SK-N-SH (cell line): ENCODE measurements at regions not wholly inside any gene's neighbourhood (a gene's known extent, or its start where the extent isn't known, plus 50 kb on each side); places are given as distances from the start of the nearest gene placed in this dataset.

Experiments
- CTCF ChIA-PET: fragments of 300-600, 350-600 bp; formaldehyde crosslinking; extraction: SDS; loops from one replicate; lab custom pipeline; 2021; lab: Yijun Ruan, JAX
- POLR2A ChIA-PET: fragments of 350-600 bp; sonication (Branson Sonifier 250); formaldehyde crosslinking; extraction: SDS; loops from one replicate; lab custom pipeline; 2020; ENCODE audit warnings: antibody characterized with exemption, inconsistent platforms; lab: Yijun Ruan, JAX
- DNase-seq: peaks from one replicate; pipeline ENCODE4 v3.0.0; 2012
- H2AFZ ChIP-seq: fragments of 200-600 bp; sonication (generic); 2 replicates; pipeline ENCODE4 v1.8.1; 2016; ENCODE audit warnings: antibody characterized with exemption, mild to moderate bottlenecking, low read depth
- H3F3A ChIP-seq: fragments of 200-600 bp; sonication (generic); replicated peaks from 2 replicates; pipeline ENCODE3; 2016; ENCODE audit warnings: antibody characterized with exemption, mild to moderate bottlenecking; ENCODE audit not compliant: insufficient read depth
- H3K27ac ChIP-seq, 2 experiments: fragments of 200-500 bp in 1 of 2; fragments of 200-600 bp in 1 of 2; sonication (Bioruptor generic) in 1 of 2; sonication (generic), shearing (Covaris generic) in 1 of 2; 2 replicates each; pipeline versions ENCODE4 v1.5.1 to v1.6.1; 2014 to 2016; ENCODE audit warnings: low read depth in 2 of 2, inconsistent platforms in 1 of 2, low read length in 1 of 2, mild to moderate bottlenecking in 1 of 2, mixed read lengths in 1 of 2
- H3K27me3 ChIP-seq: fragments of 200-600 bp; sonication (generic), shearing (Covaris generic); 2 replicates; pipeline ENCODE4 v1.6.1; 2016; ENCODE audit warnings: mixed run types; ENCODE audit not compliant: insufficient read depth
- H3K36me3 ChIP-seq, 2 experiments: fragments of 200-500 bp in 1 of 2; fragments of 200-600 bp in 1 of 2; sonication (Bioruptor generic) in 1 of 2; sonication (generic) in 1 of 2; replicated peaks in 1 of 2; 2 replicates each; pipeline versions ENCODE3 to v1.5.1; 2014 to 2016; ENCODE audit warnings: low read length in 1 of 2, mild to moderate bottlenecking in 1 of 2; ENCODE audit not compliant: insufficient read depth in 2 of 2, control insufficient read depth in 1 of 2
- H3K4me1 ChIP-seq, 2 experiments: fragments of 200-500 bp in 1 of 2; fragments of 200-600 bp in 1 of 2; sonication (Bioruptor generic) in 1 of 2; sonication (generic), shearing (Covaris generic) in 1 of 2; 2 replicates each; pipeline versions ENCODE4 v1.5.1 to v1.6.1; 2014 to 2016; ENCODE audit warnings: low read depth in 1 of 2, low read length in 1 of 2, mixed run types in 1 of 2; ENCODE audit not compliant: insufficient read depth in 2 of 2, control insufficient read depth in 1 of 2
- H3K4me2 ChIP-seq: fragments of 200-600 bp; sonication (generic), shearing (Covaris generic); 2 replicates; pipeline ENCODE4 v1.6.1; 2017; ENCODE audit warnings: mixed run types
- H3K4me3 ChIP-seq, 2 experiments: fragments of 200-500 bp in 1 of 2; fragments of 200-600 bp in 1 of 2; sonication (Bioruptor generic) in 1 of 2; sonication (generic), shearing (Covaris generic) in 1 of 2; 2 replicates each; pipeline versions ENCODE4 v1.5.1 to v1.8.1; 2014 to 2016; ENCODE audit warnings: low read depth in 2 of 2, inconsistent platforms in 1 of 2, low read length in 1 of 2, mild to moderate bottlenecking in 1 of 2, mixed read lengths in 1 of 2, moderate library complexity in 1 of 2
- H3K79me2 ChIP-seq: fragments of 200-600 bp; sonication (generic); 2 replicates; pipeline ENCODE4 v1.8.1; 2017; ENCODE audit warnings: mild to moderate bottlenecking; ENCODE audit not compliant: insufficient read depth
- H3K9ac ChIP-seq: fragments of 200-600 bp; sonication (generic); 2 replicates; pipeline ENCODE4 v1.6.1; 2017; ENCODE audit warnings: mixed run types
- H3K9me2 ChIP-seq: fragments of 200-600 bp; sonication (generic); 2 replicates; pipeline ENCODE4 v1.6.1; 2017; ENCODE audit warnings: mixed run types
- H3K9me3 ChIP-seq: fragments of 200-600 bp; sonication (generic); 2 replicates; pipeline ENCODE4 v1.6.1; 2017; ENCODE audit warnings: mixed run types, mild to moderate bottlenecking, moderate library complexity
- H4K20me1 ChIP-seq: fragments of 200-600 bp; sonication (generic); 2 replicates; pipeline ENCODE4 v1.6.1; 2017; ENCODE audit warnings: mild to moderate bottlenecking, mixed run types; ENCODE audit not compliant: insufficient read depth
- ELF1 ChIP-seq: IDR thresholded peaks from 2 replicates; pipeline ENCODE4 v1.4.0; 2012
- EP300 ChIP-seq, 2 experiments: IDR thresholded peaks; 2 replicates each; pipeline versions ENCODE4 v1.4.0 to v1.6.1; 2012; ENCODE audit warnings: borderline replicate concordance in 1 of 2, low read depth in 1 of 2, low read length in 1 of 2
- FOXJ3 ChIP-seq: sonication (generic); formaldehyde crosslinking; IDR thresholded peaks from 2 replicates; pipeline ENCODE4 v1.5.1; 2020; ENCODE audit warnings: mild to moderate bottlenecking, missing genetic modification reagents
- GABPA ChIP-seq: IDR thresholded peaks from 2 replicates; pipeline ENCODE4 v1.4.0; 2012; ENCODE audit warnings: low read depth, mild to moderate bottlenecking
- GATA2 ChIP-seq: sonication (generic); formaldehyde crosslinking; IDR thresholded peaks from 2 replicates; pipeline ENCODE4 v1.5.0; 2020; ENCODE audit warnings: mild to moderate bottlenecking, missing genetic modification reagents
- JUND ChIP-seq: IDR thresholded peaks from 2 replicates; pipeline ENCODE4 v1.4.0; 2012
- MXI1 ChIP-seq: IDR thresholded peaks from 2 replicates; pipeline ENCODE4 v1.6.1; 2012; ENCODE audit warnings: mild to moderate bottlenecking, low read depth, low read length, improper control_type of control experiment
- NRF1 ChIP-seq: IDR thresholded peaks from 2 replicates; pipeline ENCODE4 v1.6.1; 2012; ENCODE audit warnings: low read depth, mild to moderate bottlenecking, low read length
- POLR2AphosphoS5 ChIP-seq: IDR thresholded peaks from 2 replicates; pipeline ENCODE4 v1.6.1; 2012; ENCODE audit warnings: low read depth, low read length
- RAD21 ChIP-seq: IDR thresholded peaks from 2 replicates; pipeline ENCODE4 v1.6.1; 2012; ENCODE audit warnings: mild to moderate bottlenecking, low read length
- RFX5 ChIP-seq: IDR thresholded peaks from 2 replicates; pipeline ENCODE4 v1.6.1; 2012; ENCODE audit warnings: mild to moderate bottlenecking, improper control_type of control experiment, low read length
- RXRA ChIP-seq: IDR thresholded peaks from 2 replicates; pipeline ENCODE4 v1.4.0; 2012; ENCODE audit warnings: low read depth, mild to moderate bottlenecking, borderline replicate concordance
- whole genome bisulfite sequencing: methylation state at CpG from one replicate; pipeline ENCODE4 v1.1.6; 2017; ENCODE audit warnings: low lambda C conversion rate; 5-methylcytosine and 5-hydroxymethylcytosine counted together
- TF ChIP-seq, protein P1 (sequence below): IDR thresholded peaks from 2 replicates; pipeline ENCODE4 v1.4.0; 2012; ENCODE audit warnings: low read depth, borderline replicate concordance
- TF ChIP-seq, protein P2 (sequence below): fragments of 200-600 bp; sonication (generic); IDR thresholded peaks from 2 replicates; pipeline ENCODE4 v1.6.1; 2017; ENCODE audit warnings: antibody characterized with exemption, mild to moderate bottlenecking, moderate library complexity
- TF ChIP-seq, protein P3 (sequence below): fragments of 150-350 bp; IDR thresholded peaks from 2 replicates; pipeline ENCODE4 v1.6.1; 2016; ENCODE audit warnings: mild to moderate bottlenecking, low read depth, low read length

DNA sequence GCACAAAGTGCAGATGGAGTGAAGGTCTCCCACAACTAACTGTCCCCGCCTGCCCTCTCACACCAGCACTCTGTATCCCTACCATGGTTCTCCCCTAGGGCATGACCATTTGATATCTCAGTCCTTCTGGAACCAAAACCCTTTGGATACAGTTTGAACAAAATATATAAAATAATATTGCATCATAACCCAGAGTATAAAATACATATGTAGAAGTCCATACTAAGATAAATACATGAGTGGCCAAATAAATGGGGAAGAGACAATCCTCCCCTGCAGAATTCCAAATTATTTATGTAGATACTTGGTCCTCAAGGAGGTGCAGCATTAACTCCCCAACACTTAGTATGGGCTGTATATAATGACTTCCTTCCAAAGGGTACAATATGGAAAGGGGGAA lies 207.4 kb downstream of the RRAGC start:
- TF ChIP-seq MXI1: no peak
- no peak for TF ChIP-seq FOXJ3 (CRISPR knock-in tag)
- TF ChIP-seq, protein P1, sequence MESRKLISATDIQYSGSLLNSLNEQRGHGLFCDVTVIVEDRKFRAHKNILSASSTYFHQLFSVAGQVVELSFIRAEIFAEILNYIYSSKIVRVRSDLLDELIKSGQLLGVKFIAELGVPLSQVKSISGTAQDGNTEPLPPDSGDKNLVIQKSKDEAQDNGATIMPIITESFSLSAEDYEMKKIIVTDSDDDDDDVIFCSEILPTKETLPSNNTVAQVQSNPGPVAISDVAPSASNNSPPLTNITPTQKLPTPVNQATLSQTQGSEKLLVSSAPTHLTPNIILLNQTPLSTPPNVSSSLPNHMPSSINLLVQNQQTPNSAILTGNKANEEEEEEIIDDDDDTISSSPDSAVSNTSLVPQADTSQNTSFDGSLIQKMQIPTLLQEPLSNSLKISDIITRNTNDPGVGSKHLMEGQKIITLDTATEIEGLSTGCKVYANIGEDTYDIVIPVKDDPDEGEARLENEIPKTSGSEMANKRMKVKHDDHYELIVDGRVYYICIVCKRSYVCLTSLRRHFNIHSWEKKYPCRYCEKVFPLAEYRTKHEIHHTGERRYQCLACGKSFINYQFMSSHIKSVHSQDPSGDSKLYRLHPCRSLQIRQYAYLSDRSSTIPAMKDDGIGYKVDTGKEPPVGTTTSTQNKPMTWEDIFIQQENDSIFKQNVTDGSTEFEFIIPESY: no peak
- no peak for TF ChIP-seq RXRA
- TF ChIP-seq RFX5: no peak
- H3K4me3 ChIP-seq: no peak overlapping the region
- H3K36me3 ChIP-seq: no peaks in the 10 kb centered on the region
- no peak overlapping the region for H3K27ac ChIP-seq
- no peaks in the 10 kb centered on the region; the same call in 1 of the 2 replicates for H3K27me3 ChIP-seq
- WGBS: 42% methylated on average over 1 of the region's 1 CpG
- H3K9me2 ChIP-seq: no peaks in the 10 kb centered on the region
- no peaks in the 10 kb centered on the region for H4K20me1 ChIP-seq
- no peaks in the 10 kb centered on the region for H3F3A ChIP-seq
- DNase-seq: no peak
- ChIA-PET POLR2A (no interaction called here), CTCF (no interaction called here)
- no peaks in the 10 kb centered on the region for H3K79me2 ChIP-seq
- H2AFZ ChIP-seq: no peak overlapping the region
- no peak overlapping the region for H3K4me2 ChIP-seq
- H3K9me3 ChIP-seq: no peaks in the 10 kb centered on the region
- H3K4me1 ChIP-seq: no peaks in the 10 kb centered on the region
- no peak overlapping the region for H3K9ac ChIP-seq

- H2AFZ ChIP-seq: no peak overlapping the region
- H3K36me3 ChIP-seq: no peaks in the 10 kb centered on the region
- no peak for DNase-seq
- H3K4me2 ChIP-seq: no peak overlapping the region
- H3K27ac ChIP-seq: no peak overlapping the region
- 30% methylated on average over 8 of the region's 8 CpGs for WGBS
- ChIA-PET POLR2A (no interaction called here), CTCF (no interaction called here)
- no peaks in the 10 kb centered on the region for H3K4me1 ChIP-seq
- TF ChIP-seq, protein P1: no peak
- TF ChIP-seq NRF1: no peak
- TF ChIP-seq EP300 (IDR thresholded peaks at IDR 0.05; ENCODE audit: borderline replicate concordance in 1 of 2, low read depth in 1 of 2, low read length in 1 of 2): no peak
- TF ChIP-seq, protein P2, sequence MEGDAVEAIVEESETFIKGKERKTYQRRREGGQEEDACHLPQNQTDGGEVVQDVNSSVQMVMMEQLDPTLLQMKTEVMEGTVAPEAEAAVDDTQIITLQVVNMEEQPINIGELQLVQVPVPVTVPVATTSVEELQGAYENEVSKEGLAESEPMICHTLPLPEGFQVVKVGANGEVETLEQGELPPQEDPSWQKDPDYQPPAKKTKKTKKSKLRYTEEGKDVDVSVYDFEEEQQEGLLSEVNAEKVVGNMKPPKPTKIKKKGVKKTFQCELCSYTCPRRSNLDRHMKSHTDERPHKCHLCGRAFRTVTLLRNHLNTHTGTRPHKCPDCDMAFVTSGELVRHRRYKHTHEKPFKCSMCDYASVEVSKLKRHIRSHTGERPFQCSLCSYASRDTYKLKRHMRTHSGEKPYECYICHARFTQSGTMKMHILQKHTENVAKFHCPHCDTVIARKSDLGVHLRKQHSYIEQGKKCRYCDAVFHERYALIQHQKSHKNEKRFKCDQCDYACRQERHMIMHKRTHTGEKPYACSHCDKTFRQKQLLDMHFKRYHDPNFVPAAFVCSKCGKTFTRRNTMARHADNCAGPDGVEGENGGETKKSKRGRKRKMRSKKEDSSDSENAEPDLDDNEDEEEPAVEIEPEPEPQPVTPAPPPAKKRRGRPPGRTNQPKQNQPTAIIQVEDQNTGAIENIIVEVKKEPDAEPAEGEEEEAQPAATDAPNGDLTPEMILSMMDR: no peak
- no peak for TF ChIP-seq RFX5
- no peak for TF ChIP-seq JUND
- no peak for TF ChIP-seq POLR2AphosphoS5
- no peak for TF ChIP-seq MXI1
- TF ChIP-seq GATA2: no peak
- TF ChIP-seq, protein P3, sequence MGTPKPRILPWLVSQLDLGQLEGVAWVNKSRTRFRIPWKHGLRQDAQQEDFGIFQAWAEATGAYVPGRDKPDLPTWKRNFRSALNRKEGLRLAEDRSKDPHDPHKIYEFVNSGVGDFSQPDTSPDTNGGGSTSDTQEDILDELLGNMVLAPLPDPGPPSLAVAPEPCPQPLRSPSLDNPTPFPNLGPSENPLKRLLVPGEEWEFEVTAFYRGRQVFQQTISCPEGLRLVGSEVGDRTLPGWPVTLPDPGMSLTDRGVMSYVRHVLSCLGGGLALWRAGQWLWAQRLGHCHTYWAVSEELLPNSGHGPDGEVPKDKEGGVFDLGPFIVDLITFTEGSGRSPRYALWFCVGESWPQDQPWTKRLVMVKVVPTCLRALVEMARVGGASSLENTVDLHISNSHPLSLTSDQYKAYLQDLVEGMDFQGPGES: no peak
- no peak for TF ChIP-seq ELF1
- TF ChIP-seq RAD21: no peak
- TF ChIP-seq GABPA: no peak
- no peak overlapping the region for H3K4me3 ChIP-seq
- no peaks in the 10 kb centered on the region for H4K20me1 ChIP-seq
- no peaks in the 10 kb centered on the region for H3K79me2 ChIP-seq
- no peaks in the 10 kb centered on the region; the same call in 1 of the 2 replicates for H3K27me3 ChIP-seq
- no peaks in the 10 kb centered on the region for H3K9me3 ChIP-seq
- H3K9me2 ChIP-seq: no peaks in the 10 kb centered on the region
- no peak overlapping the region for H3K9ac ChIP-seq
- no peaks in the 10 kb centered on the region for H3F3A ChIP-seq
These were observed 207.9 kb downstream of the RRAGC start for GRCh38 chr1:38651669-38652068.
